HFF-Myc (cell line): ENCODE measurements at regions not wholly inside any gene's neighbourhood (a gene's known extent, or its start where the extent isn't known, plus 50 kb on each side); places are given as distances from the start of the nearest gene placed in this dataset.

Source experiments
- DNase-seq: peaks from one replicate; pipeline ENCODE4 v3.0.0-alpha.2; 2011; ENCODE audit warnings: low read depth; ENCODE audit errors: extremely low read depth
- H3K4me3 ChIP-seq: replicated peaks from 2 replicates; pipeline ENCODE4 v1.5.1; 2011; ENCODE audit warnings: low read depth, mild to moderate bottlenecking, control low read depth, low read length
- TF ChIP-seq, protein P1 (sequence below): IDR thresholded peaks from 2 replicates; pipeline ENCODE4 v1.5.1; 2012; ENCODE audit warnings: mild to moderate bottlenecking, low read depth, low read length, control low read depth; ENCODE audit errors: missing control alignments

DNA sequence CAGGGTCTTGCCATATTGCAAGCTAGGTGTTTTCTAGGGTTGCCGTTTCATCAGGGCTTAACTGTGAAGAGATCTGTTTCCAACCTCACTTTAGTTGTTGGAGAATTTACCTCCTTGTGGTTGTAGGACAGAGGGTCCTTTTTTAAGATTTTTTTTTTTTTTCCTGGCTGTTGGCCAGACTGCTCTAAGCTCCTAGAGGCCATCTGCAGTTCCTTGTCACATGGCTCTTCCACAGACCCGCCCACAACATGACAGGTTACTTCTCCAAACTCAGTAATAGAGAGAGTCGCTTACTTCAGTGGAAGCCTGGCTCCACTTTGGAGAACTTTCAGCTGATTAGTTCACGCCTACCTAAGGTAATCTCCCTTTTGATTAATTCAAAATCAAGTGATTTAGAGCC, 543.7 kb downstream of the DMRTA1 start:
- TF ChIP-seq, protein P1, sequence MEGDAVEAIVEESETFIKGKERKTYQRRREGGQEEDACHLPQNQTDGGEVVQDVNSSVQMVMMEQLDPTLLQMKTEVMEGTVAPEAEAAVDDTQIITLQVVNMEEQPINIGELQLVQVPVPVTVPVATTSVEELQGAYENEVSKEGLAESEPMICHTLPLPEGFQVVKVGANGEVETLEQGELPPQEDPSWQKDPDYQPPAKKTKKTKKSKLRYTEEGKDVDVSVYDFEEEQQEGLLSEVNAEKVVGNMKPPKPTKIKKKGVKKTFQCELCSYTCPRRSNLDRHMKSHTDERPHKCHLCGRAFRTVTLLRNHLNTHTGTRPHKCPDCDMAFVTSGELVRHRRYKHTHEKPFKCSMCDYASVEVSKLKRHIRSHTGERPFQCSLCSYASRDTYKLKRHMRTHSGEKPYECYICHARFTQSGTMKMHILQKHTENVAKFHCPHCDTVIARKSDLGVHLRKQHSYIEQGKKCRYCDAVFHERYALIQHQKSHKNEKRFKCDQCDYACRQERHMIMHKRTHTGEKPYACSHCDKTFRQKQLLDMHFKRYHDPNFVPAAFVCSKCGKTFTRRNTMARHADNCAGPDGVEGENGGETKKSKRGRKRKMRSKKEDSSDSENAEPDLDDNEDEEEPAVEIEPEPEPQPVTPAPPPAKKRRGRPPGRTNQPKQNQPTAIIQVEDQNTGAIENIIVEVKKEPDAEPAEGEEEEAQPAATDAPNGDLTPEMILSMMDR, result no peak
- no peak overlapping the region for H3K4me3 ChIP-seq
- DNase-seq, result no peak

DNA sequence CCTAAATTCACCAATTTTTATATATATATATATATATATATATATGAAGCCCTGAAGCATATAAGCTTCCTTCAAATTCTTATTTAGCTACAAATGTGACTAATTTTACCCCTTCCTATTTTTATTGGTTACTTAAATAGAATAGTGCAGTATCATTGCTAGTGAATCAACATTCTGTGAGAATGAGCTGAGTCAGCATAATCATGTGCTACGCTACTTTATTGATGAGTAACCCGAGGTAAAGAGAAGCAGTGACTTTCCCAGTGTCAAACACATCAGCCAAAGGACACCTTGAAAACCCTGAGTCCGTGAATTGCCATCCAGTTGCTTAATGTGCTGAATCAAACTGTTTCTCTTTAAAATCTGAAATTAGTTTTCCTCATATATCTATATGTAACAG, 546.2 kb downstream of the DMRTA1 start:
- TF ChIP-seq, protein P1, result no peak
- DNase-seq, result no peak

DNA sequence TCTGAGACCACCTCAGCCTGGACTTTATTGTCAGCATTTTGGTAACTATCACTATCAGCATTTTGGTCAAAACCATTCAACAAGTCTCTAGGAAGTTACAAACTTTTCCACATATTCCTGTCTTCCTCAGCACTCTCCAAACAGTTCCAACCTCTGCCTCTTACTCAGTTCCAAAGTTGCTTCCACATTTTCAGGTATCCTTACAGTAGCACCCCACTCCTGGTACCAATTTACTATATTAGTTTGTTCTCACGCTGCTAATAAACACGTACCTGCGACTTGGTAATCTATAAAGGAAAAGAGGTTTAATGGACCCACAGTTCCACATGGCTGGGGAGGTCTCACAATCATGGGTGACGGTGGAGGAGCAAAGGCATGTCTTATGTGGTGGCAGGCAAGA, 551.3 kb downstream of the DMRTA1 start:
- DNase-seq, result no peak
- TF ChIP-seq, protein P1, result no peak
- H3K4me3 ChIP-seq, result no peak overlapping the region

More for the DNA sequence above, 546.2 kb downstream of the DMRTA1 start:
- no peak overlapping the region for H3K4me3 ChIP-seq

DNA sequence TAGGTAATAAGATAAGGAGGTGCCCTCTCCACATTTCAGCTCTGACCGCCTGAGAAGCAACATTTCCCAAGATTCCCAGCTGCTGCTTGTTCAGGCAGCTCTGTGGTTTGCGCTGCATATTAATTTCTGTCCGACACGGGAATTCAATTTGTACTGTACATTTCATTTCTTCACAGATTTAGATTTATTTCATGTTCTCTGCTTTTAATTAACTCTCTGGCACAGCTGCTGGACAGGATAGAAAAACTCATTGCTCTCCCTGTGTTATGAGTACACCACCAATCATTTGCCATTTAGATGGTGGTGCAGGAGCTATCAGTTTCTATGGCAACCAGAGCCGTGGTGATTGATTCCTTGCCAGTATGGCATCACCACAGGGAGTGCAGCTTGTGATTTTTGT, 558.5 kb downstream of the DMRTA1 start:
- DNase-seq, result no peak
- TF ChIP-seq, protein P1, result no peak
- H3K4me3 ChIP-seq, result no peak overlapping the region

- DNase-seq, result no peak
- TF ChIP-seq, protein P1, result no peak
- H3K4me3 ChIP-seq, result no peak overlapping the region
These were observed 559.5 kb downstream of the DMRTA1 start for GRCh38 chr9:23006127-23006526.

GRCh38 chr9:23011669-23012068, 565.0 kb downstream of the DMRTA1 start:
- H3K4me3 ChIP-seq, result no peak overlapping the region
- no peak for DNase-seq
- TF ChIP-seq, protein P1, result no peak

GRCh38 chr9:23015557-23015956, 568.9 kb downstream of the DMRTA1 start:
- TF ChIP-seq, protein P1, result no peak
- no peak for DNase-seq
- no peak overlapping the region for H3K4me3 ChIP-seq
